Astrocyte (in vitro differentiated cells and primary cell): ENCODE measurements at regions not wholly inside any gene's neighbourhood (a gene's known extent, or its start where the extent isn't known, plus 50 kb on each side); places are given as distances from the start of the nearest gene placed in this dataset.
"Not testable (repeated sequence)": the region's sequence is repeated elsewhere in the genome, so short reads cannot be mapped to it uniquely, and the experiment has no call there.

ENCODE experiments used
- CTCF ChIP-seq: IDR thresholded peaks from 2 replicates; pipeline ENCODE4 v1.5.1; 2011; ENCODE audit warnings: low read depth, mild to moderate bottlenecking, inconsistent platforms, low read length, moderate library complexity; ENCODE audit not compliant: insufficient read depth
- EZH2 ChIP-seq: IDR thresholded peaks from 2 replicates; pipeline ENCODE4 v1.6.1; 2012; ENCODE audit warnings: mild to moderate bottlenecking, low read length, inconsistent platforms; ENCODE audit not compliant: insufficient read depth

GRCh38 chr17:20868662-20869007, 174.2 kb downstream of the USP22 start:
- not testable (repeated sequence) for TF ChIP-seq CTCF, EZH2
